CD4-positive, alpha-beta T cell (primary cell): ENCODE measurements at regions not wholly inside any gene's neighbourhood (a gene's known extent, or its start where the extent isn't known, plus 50 kb on each side); places are given as distances from the start of the nearest gene placed in this dataset.
"Not testable (repeated sequence)": the region's sequence is repeated elsewhere in the genome, so short reads cannot be mapped to it uniquely, and the experiment has no call there.

Source experiments
- ATAC-seq: fragments of 200-7000 bp; cut with Tn5 transposase; one replicate; pipeline ENCODE4 v1.10.0; 2022; ENCODE audit warnings: mild to moderate bottlenecking; ENCODE audit not compliant: poor library complexity
- CTCF ChIA-PET: fragments of 350-600 bp; sonication (Branson Sonifier 250); formaldehyde crosslinking; loops from one replicate; lab custom pipeline; 2021; ENCODE audit warnings: antibody characterized with exemption, inconsistent platforms; lab: Charles Lee
- POLR2A ChIA-PET: fragments of 350-600 bp; sonication (Branson Sonifier 250); formaldehyde crosslinking; loops from one replicate; lab custom pipeline; 2021; ENCODE audit warnings: antibody characterized with exemption, inconsistent platforms; lab: Charles Lee
- DNase-seq, 14 experiments: peaks; one replicate each; pipeline ENCODE4 v3.0.0-alpha.2; 2013 to 2020; ENCODE audit warnings: mixed read lengths in 2 of 14
- H3K27ac ChIP-seq, 2 donors: one replicate each; pipeline versions ENCODE4 v1.5.1 to v1.7.0; 2013; ENCODE audit warnings: low read length in 2 of 2, low read depth in 1 of 2, mild to moderate bottlenecking in 1 of 2
- H3K27me3 ChIP-seq, 2 experiments: 1 replicate in 1 of 2; 2 replicates in 1 of 2; pipeline versions ENCODE4 v1.6.1 to v1.7.0; 2013; ENCODE audit warnings: low read length in 2 of 2, control low read depth in 1 of 2, mild to moderate bottlenecking in 1 of 2, moderate library complexity in 1 of 2; ENCODE audit not compliant: insufficient read depth in 2 of 2, control insufficient read depth in 1 of 2
- H3K36me3 ChIP-seq: one replicate; pipeline ENCODE4 v1.6.1; 2013; ENCODE audit warnings: low read length, control low read depth; ENCODE audit not compliant: insufficient read depth
- H3K4me1 ChIP-seq: one replicate; pipeline ENCODE4 v1.6.1; 2013; ENCODE audit warnings: low read length, control low read depth; ENCODE audit not compliant: insufficient read depth
- H3K4me3 ChIP-seq: one replicate; pipeline ENCODE4 v1.5.1; 2013; ENCODE audit warnings: mild to moderate bottlenecking, low read length, moderate library complexity
- H3K9me3 ChIP-seq, 2 experiments: 1 replicate in 1 of 2; 2 replicates in 1 of 2; pipeline versions ENCODE4 v1.6.1 to v1.7.0; 2013; ENCODE audit warnings: low read length in 2 of 2, mild to moderate bottlenecking in 2 of 2, control low read depth in 1 of 2, moderate library complexity in 1 of 2; ENCODE audit not compliant: control insufficient read depth in 1 of 2, insufficient read depth in 1 of 2
- H3K27ac Mint-ChIP-seq: one replicate; pipeline ENCODE4 v1.8.0; 2020; ENCODE audit warnings: mixed read lengths
- H3K27me3 Mint-ChIP-seq: one replicate; pipeline ENCODE4 v1.8.0; 2021; ENCODE audit warnings: mixed read lengths
- H3K36me3 Mint-ChIP-seq: one replicate; pipeline ENCODE4 v1.8.0; 2021; ENCODE audit warnings: low read depth, mixed read lengths
- H3K4me1 Mint-ChIP-seq: one replicate; pipeline ENCODE4 v1.8.0; 2021; ENCODE audit warnings: low read depth, mixed read lengths
- H3K4me3 Mint-ChIP-seq: one replicate; pipeline ENCODE4 v1.8.0; 2020; ENCODE audit warnings: mild to moderate bottlenecking, mixed read lengths
- H3K9me3 Mint-ChIP-seq: one replicate; pipeline ENCODE4 v1.8.0; 2020; ENCODE audit warnings: mixed read lengths
- intact Hi-C, 2 experiments: fragments of 100-400 bp; cut with DNase I in 1 of 2; cut with micrococcal nuclease in 1 of 2; formaldehyde crosslinking; loops; one replicate each; pipeline versions ENCODE4 v1.15.1 to v1.9.0; 2023 to 2025; cut with DNase I, micrococcal nuclease
- TF ChIP-seq, protein P1 (sequence below): fragments of 200-600 bp; IDR thresholded peaks from one replicate; pipeline ENCODE4 v1.8.0; 2022; ENCODE audit warnings: antibody characterized with exemption, mild to moderate bottlenecking

DNA sequence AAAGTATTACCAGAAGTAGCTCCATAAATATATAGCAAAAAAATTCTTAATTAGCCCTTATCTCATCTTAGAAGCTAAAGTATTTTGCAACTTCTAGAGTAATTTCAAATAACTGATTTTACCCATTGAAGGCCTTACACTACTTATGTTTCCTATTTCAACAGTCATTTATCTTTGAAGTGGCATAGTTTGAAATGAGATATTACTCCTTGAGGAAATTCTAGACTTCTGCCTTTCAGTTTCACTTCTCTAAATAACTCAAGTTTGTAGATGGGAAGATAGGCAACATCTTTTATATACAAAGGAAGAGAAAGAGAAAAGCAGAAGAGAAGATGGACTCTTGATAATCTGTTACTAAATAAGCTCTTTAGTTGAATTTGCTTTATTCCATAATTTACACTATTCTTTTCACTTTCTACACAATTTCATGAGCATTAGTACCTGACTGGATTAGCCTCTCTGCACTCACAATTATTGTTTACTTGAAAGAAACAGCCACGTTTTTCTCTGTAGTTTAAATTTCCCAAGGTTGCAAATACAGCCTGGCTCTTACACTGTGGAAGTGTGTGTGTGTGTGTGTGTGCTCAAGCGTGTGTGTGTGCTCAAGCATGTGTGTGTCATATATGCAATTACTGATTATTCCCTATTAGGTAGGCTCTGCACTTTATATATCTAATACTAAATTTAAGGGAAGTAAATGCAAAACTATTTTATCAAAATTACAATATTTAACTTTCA, 60.6 kb upstream of the EMB start:
- peaks cover 26% of the 10 kb centered on the region for H3K4me1 Mint-ChIP-seq
- TF ChIP-seq, protein P1, sequence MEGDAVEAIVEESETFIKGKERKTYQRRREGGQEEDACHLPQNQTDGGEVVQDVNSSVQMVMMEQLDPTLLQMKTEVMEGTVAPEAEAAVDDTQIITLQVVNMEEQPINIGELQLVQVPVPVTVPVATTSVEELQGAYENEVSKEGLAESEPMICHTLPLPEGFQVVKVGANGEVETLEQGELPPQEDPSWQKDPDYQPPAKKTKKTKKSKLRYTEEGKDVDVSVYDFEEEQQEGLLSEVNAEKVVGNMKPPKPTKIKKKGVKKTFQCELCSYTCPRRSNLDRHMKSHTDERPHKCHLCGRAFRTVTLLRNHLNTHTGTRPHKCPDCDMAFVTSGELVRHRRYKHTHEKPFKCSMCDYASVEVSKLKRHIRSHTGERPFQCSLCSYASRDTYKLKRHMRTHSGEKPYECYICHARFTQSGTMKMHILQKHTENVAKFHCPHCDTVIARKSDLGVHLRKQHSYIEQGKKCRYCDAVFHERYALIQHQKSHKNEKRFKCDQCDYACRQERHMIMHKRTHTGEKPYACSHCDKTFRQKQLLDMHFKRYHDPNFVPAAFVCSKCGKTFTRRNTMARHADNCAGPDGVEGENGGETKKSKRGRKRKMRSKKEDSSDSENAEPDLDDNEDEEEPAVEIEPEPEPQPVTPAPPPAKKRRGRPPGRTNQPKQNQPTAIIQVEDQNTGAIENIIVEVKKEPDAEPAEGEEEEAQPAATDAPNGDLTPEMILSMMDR = no peak
- no peaks in the 10 kb centered on the region for H3K36me3 ChIP-seq
- H3K27me3 Mint-ChIP-seq = no peaks in the 10 kb centered on the region
- peak overlapping the region; percentile 67 for H3K27ac Mint-ChIP-seq
- H3K4me3 Mint-ChIP-seq = peak overlapping the region; percentile 63
- intact Hi-C loops = no loop called here
- peaks cover 3% of the 10 kb centered on the region for H3K4me1 ChIP-seq
- DNase-seq (peak in 4 of 14 experiments; percentile 5 to 57 (median 42)), ATAC-seq (no peak)
- peak overlapping the region in 1 of 2 donors; percentile 19 for H3K27ac ChIP-seq
- no peak overlapping the region for H3K4me3 ChIP-seq
- H3K27me3 ChIP-seq = no peaks in the 10 kb centered on the region
- H3K9me3 ChIP-seq = no peaks in the 10 kb centered on the region
- H3K9me3 Mint-ChIP-seq = no peaks in the 10 kb centered on the region
- CTCF ChIA-PET = no interaction called here
- H3K36me3 Mint-ChIP-seq = no peaks in the 10 kb centered on the region
- POLR2A ChIA-PET = interaction anchor here (0.7 to 1.0 kb wide), 3 partner anchors 56 to 69 kb away, joined by 3 to 4 read pairs (median 4); no protein-coding TSS in a partner anchor

DNA sequence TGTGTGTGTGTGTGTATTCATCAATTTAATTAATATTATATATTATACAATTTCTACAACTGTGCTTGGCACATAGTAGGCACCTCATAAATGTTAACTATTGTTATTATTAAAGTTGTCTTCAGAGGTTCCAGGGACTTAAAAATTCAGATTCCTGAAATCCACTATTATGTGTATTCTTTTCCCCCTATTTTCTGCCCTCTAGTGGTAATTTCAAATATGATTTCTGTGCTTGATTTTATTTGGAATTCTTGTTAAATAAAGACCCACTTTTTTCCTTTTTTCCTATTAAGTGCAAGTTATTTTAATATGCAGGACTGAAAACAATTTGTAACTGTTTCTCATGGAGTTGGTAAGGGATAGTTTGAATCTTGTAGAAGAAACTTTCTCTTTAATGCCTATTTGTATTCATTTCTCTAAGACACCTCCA, 72.0 kb upstream of the EMB start:
- H3K4me1 Mint-ChIP-seq = peaks cover 10% of the 10 kb centered on the region
- H3K9me3 Mint-ChIP-seq, H3K4me3 ChIP-seq, H3K27me3 Mint-ChIP-seq, H3K9me3 ChIP-seq, H3K36me3 Mint-ChIP-seq, H3K4me1 ChIP-seq, H3K4me3 Mint-ChIP-seq, H3K27ac ChIP-seq, ATAC-seq, H3K36me3 ChIP-seq, H3K27me3 ChIP-seq, H3K27ac Mint-ChIP-seq: not testable (repeated sequence)
- ChIA-PET CTCF (interaction anchor here (0.7 to 0.9 kb wide), 3 partner anchors 67 to 151 kb away, joined by 3 read pairs; no protein-coding TSS in a partner anchor), POLR2A (interaction anchor here (1.0 kb wide), 1 partner anchor 72 kb away, joined by 5 read pairs; the partner anchor contains the start of gene EMB)
- peak in 3 of 14 experiments; percentile 13 to 23 (median 19) for DNase-seq
- intact Hi-C loops = loop anchor here (1.0 to 10.0 kb wide), 3 partner anchors 72 to 232 kb away; partner anchors contain the start of genes EMB (in 1 of the 2) and PARP8 (in 1 of the 2)
- TF ChIP-seq, protein P1 = peak; percentile 61

DNA sequence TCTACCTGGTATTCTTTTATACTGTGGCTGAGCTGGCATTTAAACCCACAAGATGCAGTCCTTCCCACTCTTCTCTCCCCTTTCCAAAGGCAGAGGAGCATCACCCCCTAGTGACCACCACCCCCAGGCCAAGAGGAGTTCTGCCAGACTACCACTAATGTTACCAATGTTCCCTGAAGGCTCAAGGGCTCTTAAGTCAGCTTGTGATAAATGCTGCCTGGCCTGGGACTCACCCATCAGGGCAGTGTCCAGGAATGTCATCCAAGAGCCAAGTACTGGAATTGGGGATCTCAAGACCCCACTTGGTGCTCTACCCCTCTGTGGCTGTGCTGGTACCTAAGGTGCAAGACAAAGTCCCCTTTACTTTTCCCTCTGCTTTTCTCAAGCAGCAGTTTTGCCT, 80.0 kb upstream of the EMB start:
- H3K4me3 Mint-ChIP-seq, H3K4me1 ChIP-seq, H3K4me1 Mint-ChIP-seq, H3K27me3 Mint-ChIP-seq, H3K9me3 ChIP-seq, DNase-seq, H3K27ac Mint-ChIP-seq, intact Hi-C loops, POLR2A ChIA-PET, H3K27me3 ChIP-seq, H3K36me3 ChIP-seq, CTCF ChIA-PET, H3K9me3 Mint-ChIP-seq, H3K27ac ChIP-seq, H3K36me3 Mint-ChIP-seq, H3K4me3 ChIP-seq, ATAC-seq: not testable (repeated sequence)

DNA sequence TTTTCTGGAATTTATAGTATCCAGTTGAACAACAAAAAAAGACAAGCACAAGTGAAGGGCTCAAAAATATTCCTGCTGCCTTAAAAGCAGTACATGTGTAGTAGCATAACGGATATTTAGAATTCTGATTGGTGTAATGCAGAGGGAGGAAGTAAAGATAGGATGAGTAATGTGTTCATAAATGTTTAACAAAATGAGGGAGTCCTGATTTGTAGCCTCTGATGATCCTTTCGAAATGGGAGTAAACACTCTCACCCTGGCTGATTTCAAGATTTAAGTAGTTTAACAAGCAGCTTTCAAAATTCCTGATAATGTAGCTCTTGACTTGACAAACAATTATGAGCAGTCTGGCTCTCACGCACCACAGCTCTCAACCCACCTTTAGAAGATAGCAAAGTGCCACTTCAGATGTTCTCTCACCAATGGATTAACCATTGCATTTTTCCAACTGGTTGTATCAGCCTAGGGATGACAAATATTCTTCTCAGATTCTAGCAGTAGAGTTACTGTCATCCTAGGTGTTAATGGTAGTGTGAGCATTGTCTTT, 86.5 kb upstream of the EMB start:
- ATAC-seq, intact Hi-C loops, H3K36me3 Mint-ChIP-seq, H3K9me3 Mint-ChIP-seq, H3K4me3 Mint-ChIP-seq, H3K4me1 ChIP-seq, H3K4me3 ChIP-seq, H3K27ac Mint-ChIP-seq, H3K9me3 ChIP-seq, H3K27me3 ChIP-seq, CTCF ChIA-PET, POLR2A ChIA-PET, H3K27me3 Mint-ChIP-seq, H3K27ac ChIP-seq, H3K36me3 ChIP-seq, H3K4me1 Mint-ChIP-seq, DNase-seq: not testable (repeated sequence)
